Loucy (cell line): ENCODE measurements at regions not wholly inside any gene's neighbourhood (a gene's known extent, or its start where the extent isn't known, plus 50 kb on each side); places are given as distances from the start of the nearest gene placed in this dataset.

Experiments used
- EZH2phosphoT487 ChIP-seq: fragments of 200-600 bp; IDR thresholded peaks from 2 replicates; pipeline ENCODE4 v1.6.1; 2018; ENCODE audit warnings: antibody characterized with exemption, mild to moderate bottlenecking, moderate library complexity, borderline replicate concordance
- TF ChIP-seq, protein P1 (sequence below): fragments of 200-600 bp; sonication (generic); conservative IDR thresholded peaks from 2 replicates; pipeline ENCODE4 v1.5.1; 2014; ENCODE audit warnings: mild to moderate bottlenecking, antibody characterized with exemption, low read length

DNA sequence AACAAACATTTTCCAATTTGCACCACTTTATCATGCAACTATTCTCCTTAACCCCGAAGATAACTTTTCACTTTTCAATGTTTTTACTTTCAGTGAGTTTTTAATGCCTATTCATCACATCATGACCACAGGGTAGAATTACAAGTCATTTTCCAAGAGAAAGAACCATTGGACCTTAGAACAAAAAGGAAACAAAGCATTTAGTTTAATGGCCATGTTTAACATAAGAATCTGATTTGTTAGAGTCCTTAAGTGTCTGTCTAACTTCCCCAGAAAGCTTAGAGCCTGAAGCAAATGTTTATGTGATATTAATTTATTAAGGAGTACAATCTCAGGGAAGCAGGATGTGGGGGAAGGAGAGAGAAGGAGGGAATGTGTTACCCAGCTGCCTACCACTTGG is 325.8 kb upstream of the RIOK2 start:
- TF ChIP-seq, protein P1, sequence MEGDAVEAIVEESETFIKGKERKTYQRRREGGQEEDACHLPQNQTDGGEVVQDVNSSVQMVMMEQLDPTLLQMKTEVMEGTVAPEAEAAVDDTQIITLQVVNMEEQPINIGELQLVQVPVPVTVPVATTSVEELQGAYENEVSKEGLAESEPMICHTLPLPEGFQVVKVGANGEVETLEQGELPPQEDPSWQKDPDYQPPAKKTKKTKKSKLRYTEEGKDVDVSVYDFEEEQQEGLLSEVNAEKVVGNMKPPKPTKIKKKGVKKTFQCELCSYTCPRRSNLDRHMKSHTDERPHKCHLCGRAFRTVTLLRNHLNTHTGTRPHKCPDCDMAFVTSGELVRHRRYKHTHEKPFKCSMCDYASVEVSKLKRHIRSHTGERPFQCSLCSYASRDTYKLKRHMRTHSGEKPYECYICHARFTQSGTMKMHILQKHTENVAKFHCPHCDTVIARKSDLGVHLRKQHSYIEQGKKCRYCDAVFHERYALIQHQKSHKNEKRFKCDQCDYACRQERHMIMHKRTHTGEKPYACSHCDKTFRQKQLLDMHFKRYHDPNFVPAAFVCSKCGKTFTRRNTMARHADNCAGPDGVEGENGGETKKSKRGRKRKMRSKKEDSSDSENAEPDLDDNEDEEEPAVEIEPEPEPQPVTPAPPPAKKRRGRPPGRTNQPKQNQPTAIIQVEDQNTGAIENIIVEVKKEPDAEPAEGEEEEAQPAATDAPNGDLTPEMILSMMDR = no peak
- no peak for TF ChIP-seq EZH2phosphoT487
